HS-27A (cell line): ENCODE measurements at regions not wholly inside any gene's neighbourhood (a gene's known extent, or its start where the extent isn't known, plus 50 kb on each side); places are given as distances from the start of the nearest gene placed in this dataset.
"Not testable (repeated sequence)": the region's sequence is repeated elsewhere in the genome, so short reads cannot be mapped to it uniquely, and the experiment has no call there.

Experiments
- DNase-seq: peaks from one replicate; pipeline ENCODE4 v3.0.0-alpha.2; 2012; ENCODE audit warnings: low read depth, missing footprints

GRCh38 chr7:91398341-91398740 lies 134.1 kb downstream of the FZD1 start:
- DNase-seq, result no peak

- DNase-seq, result no peak
Observed at GRCh38 chr7:91405092-91405788, 141.0 kb downstream of the FZD1 start.

GRCh38 chr7:91405873-91406272 lies 141.6 kb downstream of the FZD1 start:
- not testable (repeated sequence) for DNase-seq

- no peak for DNase-seq
Observed at GRCh38 chr7:91407942-91408341, 143.7 kb downstream of the FZD1 start.

GRCh38 chr7:91408388-91409154 lies 144.3 kb downstream of the FZD1 start:
- peak; percentile 15 for DNase-seq

GRCh38 chr7:91411060-91411459 lies 146.8 kb downstream of the FZD1 start:
- DNase-seq, result no peak

GRCh38 chr7:91412298-91412697 lies 148.1 kb downstream of the FZD1 start:
- no peak for DNase-seq

- no peak for DNase-seq
Observed at GRCh38 chr7:91414734-91415133, 150.5 kb downstream of the FZD1 start.

- DNase-seq, result no peak
Observed at GRCh38 chr7:91416155-91416865, 152.1 kb downstream of the FZD1 start.

GRCh38 chr7:91420606-91421005 lies 156.4 kb downstream of the FZD1 start:
- no peak for DNase-seq

- no peak for DNase-seq
Observed at GRCh38 chr7:91421018-91421417, 156.8 kb downstream of the FZD1 start.

GRCh38 chr7:91424371-91424770 lies 160.1 kb downstream of the FZD1 start:
- DNase-seq, result no peak

- DNase-seq, result no peak
Observed at GRCh38 chr7:91425149-91425548, 160.9 kb downstream of the FZD1 start.

GRCh38 chr7:91427051-91427450 lies 162.8 kb downstream of the FZD1 start:
- DNase-seq, result no peak

- DNase-seq, result no peak
Observed at GRCh38 chr7:91431601-91432000, 167.4 kb downstream of the FZD1 start.

- DNase-seq, result no peak
Observed at GRCh38 chr7:91434836-91435235, 170.6 kb downstream of the FZD1 start.

GRCh38 chr7:91435381-91436059 lies 171.3 kb downstream of the FZD1 start:
- no peak for DNase-seq

GRCh38 chr7:91436655-91437054 lies 172.4 kb downstream of the FZD1 start:
- DNase-seq, result no peak

GRCh38 chr7:91440198-91440597 lies 176.0 kb downstream of the FZD1 start:
- DNase-seq, result not testable (repeated sequence)

- no peak for DNase-seq
Observed at GRCh38 chr7:91443862-91444261, 179.6 kb downstream of the FZD1 start.

GRCh38 chr7:91446819-91447218 lies 182.6 kb downstream of the FZD1 start:
- no peak for DNase-seq

- no peak for DNase-seq
Observed at GRCh38 chr7:91455411-91455810, 191.2 kb downstream of the FZD1 start.
